WI38 (cell line): ENCODE measurements at regions not wholly inside any gene's neighbourhood (a gene's known extent, or its start where the extent isn't known, plus 50 kb on each side); places are given as distances from the start of the nearest gene placed in this dataset.

Experiments
- H3K4me3 ChIP-seq: 2 replicates; pipeline ENCODE4 v1.5.1; 2011; ENCODE audit warnings: low read depth, mild to moderate bottlenecking, control low read depth, low read length
- TF ChIP-seq, protein P1 (sequence below): IDR thresholded peaks from 2 replicates; pipeline ENCODE4 v1.5.1; 2012; ENCODE audit warnings: low read depth, mild to moderate bottlenecking, control low read depth, low read length

DNA sequence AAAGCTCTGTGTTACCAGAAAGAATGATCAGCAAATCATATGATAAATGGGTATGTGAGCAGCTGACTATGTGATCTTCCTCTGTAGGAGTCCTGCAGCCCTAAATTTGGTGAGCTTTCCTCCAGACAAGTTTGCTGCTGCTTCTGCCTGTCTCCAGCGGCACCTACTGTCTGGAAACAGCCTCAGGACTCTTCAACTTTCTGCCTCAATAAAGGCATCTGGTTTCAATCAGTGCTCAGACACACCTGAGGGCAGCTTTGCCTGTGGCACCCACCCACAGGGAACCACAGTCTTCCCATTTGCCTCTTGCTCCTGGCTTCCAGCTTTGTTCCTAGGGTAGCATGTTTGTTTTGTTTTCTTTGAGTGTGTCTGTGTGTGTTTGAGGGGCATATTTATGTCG lies 727.9 kb upstream of the MAN1A1 start:
- TF ChIP-seq, protein P1, sequence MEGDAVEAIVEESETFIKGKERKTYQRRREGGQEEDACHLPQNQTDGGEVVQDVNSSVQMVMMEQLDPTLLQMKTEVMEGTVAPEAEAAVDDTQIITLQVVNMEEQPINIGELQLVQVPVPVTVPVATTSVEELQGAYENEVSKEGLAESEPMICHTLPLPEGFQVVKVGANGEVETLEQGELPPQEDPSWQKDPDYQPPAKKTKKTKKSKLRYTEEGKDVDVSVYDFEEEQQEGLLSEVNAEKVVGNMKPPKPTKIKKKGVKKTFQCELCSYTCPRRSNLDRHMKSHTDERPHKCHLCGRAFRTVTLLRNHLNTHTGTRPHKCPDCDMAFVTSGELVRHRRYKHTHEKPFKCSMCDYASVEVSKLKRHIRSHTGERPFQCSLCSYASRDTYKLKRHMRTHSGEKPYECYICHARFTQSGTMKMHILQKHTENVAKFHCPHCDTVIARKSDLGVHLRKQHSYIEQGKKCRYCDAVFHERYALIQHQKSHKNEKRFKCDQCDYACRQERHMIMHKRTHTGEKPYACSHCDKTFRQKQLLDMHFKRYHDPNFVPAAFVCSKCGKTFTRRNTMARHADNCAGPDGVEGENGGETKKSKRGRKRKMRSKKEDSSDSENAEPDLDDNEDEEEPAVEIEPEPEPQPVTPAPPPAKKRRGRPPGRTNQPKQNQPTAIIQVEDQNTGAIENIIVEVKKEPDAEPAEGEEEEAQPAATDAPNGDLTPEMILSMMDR, result no peak
- H3K4me3 ChIP-seq, result no peak overlapping the region

DNA sequence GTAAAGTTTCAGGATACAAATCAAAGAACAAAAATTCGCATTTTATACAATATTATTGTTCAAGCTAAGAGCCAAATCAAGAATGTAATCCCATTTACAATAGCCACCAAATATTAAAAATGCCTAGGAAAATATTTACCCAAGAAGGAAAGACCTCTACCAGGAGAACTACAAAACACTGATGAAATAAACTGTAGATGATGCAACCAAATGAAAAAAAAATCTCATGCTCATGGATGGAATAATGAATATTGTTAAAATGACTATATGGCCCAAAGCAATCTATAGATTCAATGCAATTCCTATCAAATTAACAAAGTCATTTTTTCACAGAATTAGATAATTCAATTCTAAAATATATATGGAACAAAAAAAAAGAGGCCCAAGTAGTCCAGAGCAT lies 708.8 kb upstream of the MAN1A1 start:
- no peak overlapping the region for H3K4me3 ChIP-seq
- TF ChIP-seq, protein P1, result no peak

DNA sequence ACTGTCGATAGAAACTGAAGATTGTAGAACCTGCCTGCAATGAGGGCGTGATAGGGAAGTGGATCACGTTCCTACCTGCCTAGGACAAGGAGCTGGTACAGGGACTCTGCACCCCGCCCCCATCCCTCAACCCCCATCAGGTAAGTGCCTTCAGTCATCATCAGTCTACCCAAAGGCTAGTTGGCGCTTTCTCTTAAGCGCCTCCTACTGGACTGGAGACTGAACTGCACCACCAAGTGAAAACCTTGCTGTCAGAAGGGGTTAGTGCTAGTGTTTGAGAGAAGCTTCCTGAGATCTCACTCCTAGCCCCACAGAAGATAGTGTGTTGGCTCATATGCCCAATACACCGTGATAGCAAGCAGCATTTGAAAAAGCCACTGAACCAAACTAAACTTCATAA lies 706.5 kb upstream of the MAN1A1 start:
- no peak overlapping the region for H3K4me3 ChIP-seq
- TF ChIP-seq, protein P1, result 0 out of 2 replicates have a peak, but pooled peaks have one; percentile 24

DNA sequence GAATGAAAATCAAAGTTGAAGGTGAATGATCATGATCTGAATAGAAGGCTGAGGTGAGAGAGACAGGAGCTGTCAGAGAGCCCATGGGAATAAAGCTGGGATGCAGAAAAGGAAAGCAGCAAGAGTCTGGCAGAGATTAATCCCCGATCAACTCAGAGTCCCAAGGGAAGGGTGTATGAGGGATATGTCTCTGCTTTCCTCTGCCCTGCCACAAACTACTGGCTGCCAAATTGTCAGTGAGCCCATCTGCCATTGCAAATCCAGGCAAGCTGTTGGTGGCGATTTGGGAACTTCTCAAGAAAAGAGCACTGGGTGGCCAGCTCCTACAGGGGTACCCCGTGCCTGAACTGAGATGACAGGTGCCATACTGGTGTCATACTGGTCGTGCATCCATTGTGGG lies 705.5 kb upstream of the MAN1A1 start:
- TF ChIP-seq, protein P1, result no peak
- H3K4me3 ChIP-seq, result no peak overlapping the region

DNA sequence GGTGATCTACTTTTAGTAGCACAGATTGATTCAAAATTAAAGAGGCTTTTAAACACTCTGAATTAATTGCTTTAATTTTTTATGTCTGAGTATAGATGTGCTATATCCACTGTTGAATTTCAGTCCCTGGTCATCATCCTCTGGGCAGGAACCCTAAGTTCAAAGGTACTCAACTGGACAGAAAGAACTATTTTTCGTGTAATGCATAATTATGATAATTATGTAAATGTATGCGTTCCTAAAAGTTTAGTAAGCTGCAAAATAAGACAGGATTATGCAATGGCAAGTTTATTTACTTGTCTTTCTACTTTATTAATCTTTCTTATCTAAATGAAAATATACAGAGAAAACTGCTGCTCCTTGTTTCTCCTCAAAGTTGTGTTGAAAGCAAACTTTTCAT lies 690.1 kb upstream of the MAN1A1 start:
- no peak overlapping the region for H3K4me3 ChIP-seq
- TF ChIP-seq, protein P1, result no peak

DNA sequence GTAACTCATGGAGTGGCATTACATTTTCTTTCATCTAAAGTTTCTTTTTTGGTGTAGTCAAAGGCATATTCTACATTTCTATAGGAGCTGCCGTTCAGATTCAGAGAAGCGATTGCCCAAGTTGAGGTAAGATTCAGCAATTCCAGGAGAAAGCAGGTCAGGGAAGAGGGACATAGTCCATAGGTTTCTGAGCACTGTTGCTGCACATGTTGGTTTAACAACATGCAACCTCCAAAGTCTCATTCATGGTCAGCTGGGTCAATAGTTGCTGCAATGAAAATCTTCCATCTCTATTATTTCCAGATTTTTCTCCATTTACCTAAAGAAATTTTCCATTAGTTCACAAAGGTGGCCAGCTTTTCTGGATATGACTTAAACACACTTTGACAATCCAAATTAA lies 682.3 kb upstream of the MAN1A1 start:
- H3K4me3 ChIP-seq, result no peak overlapping the region
- TF ChIP-seq, protein P1, result no peak

DNA sequence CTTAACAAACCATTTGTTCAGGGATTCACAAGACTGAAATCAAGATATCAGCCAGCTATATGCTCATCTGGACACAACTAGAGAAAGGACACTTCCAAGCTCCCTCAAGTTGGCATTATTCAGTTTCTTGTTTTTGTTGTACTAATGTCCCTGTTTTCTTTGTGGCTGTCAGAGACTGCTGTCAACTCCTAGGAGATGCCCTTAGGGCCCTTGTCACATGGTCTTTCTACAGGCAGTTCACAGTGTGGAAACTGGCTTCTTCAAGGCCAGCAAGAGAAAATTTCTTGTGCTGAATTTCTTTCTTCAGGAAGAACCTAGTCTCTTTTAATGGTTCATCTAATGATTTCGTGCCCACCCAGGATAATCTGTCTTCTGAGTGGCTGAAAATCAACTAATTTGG lies 677.2 kb upstream of the MAN1A1 start:
- H3K4me3 ChIP-seq, result no peak overlapping the region

More for the DNA sequence above, 677.2 kb upstream of the MAN1A1 start:
- TF ChIP-seq, protein P1, result no peak
